Urinary bladder (tissue), 3 donors: ENCODE measurements at regions not wholly inside any gene's neighbourhood (a gene's known extent, or its start where the extent isn't known, plus 50 kb on each side); places are given as distances from the start of the nearest gene placed in this dataset.

Source experiments
- DNase-seq: peaks from one replicate; pipeline ENCODE4 v3.0.0-alpha.2; 2015; ENCODE audit errors: extremely low spot score
- H3K27ac ChIP-seq: one replicate; pipeline ENCODE4 v1.5.1; 2013; ENCODE audit warnings: low read depth, mild to moderate bottlenecking, moderate library complexity
- H3K36me3 ChIP-seq: one replicate; pipeline ENCODE4 v1.6.1; 2013; ENCODE audit warnings: mild to moderate bottlenecking, moderate library complexity; ENCODE audit not compliant: insufficient read depth
- H3K4me1 ChIP-seq: one replicate; pipeline ENCODE4 v1.6.1; 2013; ENCODE audit warnings: mild to moderate bottlenecking, moderate library complexity; ENCODE audit not compliant: insufficient read depth
- H3K4me3 ChIP-seq: one replicate; pipeline ENCODE4 v1.5.1; 2013; ENCODE audit warnings: low read depth, low read length
- WGBS: extraction: QIAGEN DNeasy Blood & Tissue Kit; methylation state at CpG from one replicate; pipeline ENCODE4 v1.1.7; 2013; 5-methylcytosine and 5-hydroxymethylcytosine counted together
- donor health status: healthy with polysubstance abuse.
- donor health status: healthy.

GRCh38 chr12:67792185-67792584 is 143.6 kb downstream of the DYRK2 start:
- WGBS, result 90% methylated on average over 12 of the region's 12 CpGs
- no peak for DNase-seq
- no peak overlapping the region for H3K4me3 ChIP-seq
- H3K36me3 ChIP-seq, result no peaks in the 10 kb centered on the region
- no peak overlapping the region for H3K27ac ChIP-seq
- H3K4me1 ChIP-seq, result no peaks in the 10 kb centered on the region

- 66% methylated on average over 2 of the region's 2 CpGs for WGBS
Measured at GRCh38 chr12:67794161-67794560, 145.6 kb downstream of the DYRK2 start.

DNA sequence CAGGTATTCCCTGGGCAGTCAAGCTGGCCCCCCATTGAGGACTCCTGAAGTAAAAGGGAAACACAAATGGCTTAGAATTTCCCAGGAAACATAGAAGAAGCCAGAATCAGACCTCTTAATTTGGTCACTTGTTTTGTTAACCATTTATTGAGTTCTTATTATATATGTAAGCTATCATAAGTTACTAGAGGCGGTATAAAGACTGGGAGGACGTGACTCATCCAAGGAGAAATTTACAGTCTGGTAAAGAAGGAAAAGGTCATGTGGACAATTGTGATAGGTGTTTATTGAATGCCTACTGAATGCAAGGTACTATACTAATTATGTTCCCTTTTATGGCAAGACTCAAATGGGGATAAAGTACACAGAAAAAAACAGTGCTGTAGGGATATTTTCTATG is 146.7 kb downstream of the DYRK2 start:
- no peak for DNase-seq
- H3K4me3 ChIP-seq, result no peak overlapping the region
- H3K36me3 ChIP-seq, result no peaks in the 10 kb centered on the region
- no peaks in the 10 kb centered on the region for H3K4me1 ChIP-seq
- H3K27ac ChIP-seq, result no peak overlapping the region
- 93% methylated on average over 2 of the region's 2 CpGs for WGBS

More at GRCh38 chr12:67794161-67794560, 145.6 kb downstream of the DYRK2 start:
- H3K27ac ChIP-seq, result no peak overlapping the region
- H3K36me3 ChIP-seq, result no peaks in the 10 kb centered on the region
- no peaks in the 10 kb centered on the region for H3K4me1 ChIP-seq
- no peak overlapping the region for H3K4me3 ChIP-seq
- no peak for DNase-seq

DNA sequence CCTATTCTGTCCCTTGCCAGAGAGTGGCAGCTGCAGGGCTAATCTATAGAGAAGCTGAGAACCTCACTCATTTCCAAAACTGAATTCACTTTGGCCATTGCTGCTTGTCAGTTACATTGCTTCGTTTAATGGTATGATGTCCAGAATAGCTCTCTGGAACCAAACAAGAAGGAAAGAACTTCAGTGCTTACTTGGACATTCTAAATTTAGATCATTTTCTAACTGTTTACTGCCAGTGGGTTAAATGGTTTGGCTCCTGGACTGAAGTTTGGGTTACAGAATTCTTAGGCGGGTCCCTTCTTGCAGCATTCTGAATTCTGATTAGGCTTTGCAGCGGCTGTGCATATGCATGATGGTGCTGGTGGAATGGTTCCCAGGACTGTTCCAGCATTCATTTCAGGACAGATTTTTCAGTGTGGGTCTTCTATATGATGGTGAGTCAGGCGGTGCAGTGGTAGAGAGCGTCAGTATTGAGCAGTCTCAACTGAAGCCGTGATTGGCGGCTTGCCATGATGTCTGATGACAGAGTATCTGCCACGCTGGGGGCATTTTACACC is 148.7 kb downstream of the DYRK2 start:
- no peak for DNase-seq
- H3K4me1 ChIP-seq, result no peaks in the 10 kb centered on the region
- no peak overlapping the region for H3K27ac ChIP-seq
- H3K4me3 ChIP-seq, result no peak overlapping the region
- no peaks in the 10 kb centered on the region for H3K36me3 ChIP-seq
- 48% methylated on average over 8 of the region's 8 CpGs for WGBS

DNA sequence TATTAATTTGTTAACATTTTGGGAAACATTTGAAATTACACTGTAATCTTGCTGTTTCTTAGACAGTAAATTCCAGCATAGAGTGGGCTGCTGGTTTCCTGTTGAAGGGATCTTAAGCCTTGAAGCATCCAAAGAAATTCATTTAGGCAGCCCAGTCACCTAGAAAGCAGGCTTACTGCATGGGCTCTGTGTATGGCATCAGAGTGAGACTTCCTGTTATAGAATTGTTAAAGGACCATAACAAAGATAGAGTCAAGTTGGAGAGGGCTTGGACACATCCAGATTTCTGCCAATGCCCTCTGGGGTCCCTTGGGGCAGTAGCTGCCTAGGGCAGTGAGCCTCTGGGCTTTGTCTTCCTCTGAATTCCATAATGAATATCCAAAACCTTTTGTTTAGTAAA is 149.2 kb downstream of the DYRK2 start:
- Histone ChIP-seq H3K4me1 (no peaks in the 10 kb centered on the region), H3K27ac (no peak overlapping the region), H3K4me3 (no peak overlapping the region), H3K36me3 (no peaks in the 10 kb centered on the region)
- no peak for DNase-seq

- Histone ChIP-seq H3K36me3 (no peaks in the 10 kb centered on the region), H3K4me1 (no peaks in the 10 kb centered on the region), H3K27ac (no peak overlapping the region), H3K4me3 (no peak overlapping the region)
- WGBS, result 52% methylated on average over 2 of the region's 2 CpGs
- DNase-seq, result no peak
Measured at GRCh38 chr12:67798768-67799167, 150.2 kb downstream of the DYRK2 start.

DNA sequence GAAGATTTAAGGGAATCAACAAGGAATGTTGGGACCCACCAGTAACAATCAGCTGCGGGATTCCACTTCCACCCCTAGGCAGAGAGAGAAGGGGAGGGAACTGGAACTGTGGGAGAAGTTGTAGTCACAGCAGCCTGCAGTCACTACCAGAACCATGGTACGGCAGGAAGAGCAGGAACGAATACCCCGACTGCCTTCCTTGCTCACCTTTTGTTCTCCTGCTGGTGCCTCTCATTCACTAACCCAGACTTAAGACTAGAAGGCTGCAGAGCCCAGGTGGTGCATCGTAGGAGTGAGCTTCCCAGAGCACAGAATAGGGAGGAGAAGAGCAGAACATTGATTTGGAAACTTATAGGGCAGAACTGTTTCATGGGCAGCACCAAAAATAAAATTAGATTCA is 154.2 kb downstream of the DYRK2 start:
- H3K36me3 ChIP-seq, result no peaks in the 10 kb centered on the region
- 71% methylated on average over 5 of the region's 5 CpGs for WGBS
- no peak for DNase-seq
- H3K4me1 ChIP-seq, result no peaks in the 10 kb centered on the region
- no peak overlapping the region for H3K27ac ChIP-seq
- no peak overlapping the region for H3K4me3 ChIP-seq

DNA sequence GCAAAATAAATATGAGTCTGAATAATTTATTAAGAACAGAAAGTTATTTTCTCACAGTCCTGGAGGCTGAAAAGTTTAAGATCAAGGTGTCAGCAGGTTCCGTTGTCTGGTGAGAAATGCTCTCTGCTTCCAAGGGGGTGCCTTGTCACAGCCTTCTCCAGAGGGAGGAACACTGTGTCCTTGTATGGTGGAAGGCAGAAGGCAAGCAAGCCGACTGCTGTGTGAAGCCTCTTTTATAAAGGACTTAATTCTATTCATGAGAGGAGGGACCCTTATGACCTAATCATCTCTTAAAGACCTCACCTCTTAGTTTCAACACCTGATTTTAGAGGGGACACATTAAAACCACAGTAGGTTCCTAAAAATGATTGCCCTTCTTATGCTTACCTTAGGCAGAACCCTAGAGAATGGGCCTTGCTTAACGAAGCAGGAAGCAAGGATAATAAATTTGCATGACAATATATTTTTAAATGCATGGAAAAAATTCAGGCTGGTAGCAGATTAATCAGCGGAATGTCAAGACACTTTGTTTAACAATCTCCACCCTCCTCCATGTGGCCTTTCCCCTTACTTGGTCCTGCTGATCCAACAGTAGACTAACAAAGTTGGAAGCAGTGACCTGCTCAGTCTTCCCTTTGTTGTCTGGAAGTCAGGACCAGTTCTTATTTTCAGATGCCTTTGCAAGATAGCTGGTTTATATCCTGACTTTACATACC is 154.9 kb downstream of the DYRK2 start:
- no peak for DNase-seq
- Histone ChIP-seq H3K4me1 (no peaks in the 10 kb centered on the region), H3K4me3 (no peak overlapping the region), H3K27ac (no peak overlapping the region), H3K36me3 (no peaks in the 10 kb centered on the region)
- WGBS, result 56% methylated on average over 4 of the region's 4 CpGs

- Histone ChIP-seq H3K4me3 (no peak overlapping the region), H3K36me3 (no peaks in the 10 kb centered on the region), H3K4me1 (no peaks in the 10 kb centered on the region), H3K27ac (no peak overlapping the region)
- WGBS, result 48% methylated on average over 1 of the region's 1 CpG
- DNase-seq, result no peak
Measured at GRCh38 chr12:67804168-67804567, 155.6 kb downstream of the DYRK2 start.

GRCh38 chr12:67807814-67808213 is 159.3 kb downstream of the DYRK2 start:
- Histone ChIP-seq H3K27ac (no peak overlapping the region), H3K36me3 (no peaks in the 10 kb centered on the region), H3K4me3 (no peak overlapping the region), H3K4me1 (no peaks in the 10 kb centered on the region)
- 23% methylated on average over 5 of the region's 5 CpGs for WGBS
- DNase-seq, result no peak

GRCh38 chr12:67810166-67810565 is 161.6 kb downstream of the DYRK2 start:
- Histone ChIP-seq H3K36me3 (no peaks in the 10 kb centered on the region), H3K4me3 (no peak overlapping the region), H3K4me1 (no peaks in the 10 kb centered on the region), H3K27ac (no peak overlapping the region)
- no peak for DNase-seq

GRCh38 chr12:67811437-67812361 is 163.2 kb downstream of the DYRK2 start:
- WGBS, result 97% methylated on average over 1 of the region's 1 CpG
- H3K4me1 ChIP-seq, result no peaks in the 10 kb centered on the region
- DNase-seq, result no peak
- H3K36me3 ChIP-seq, result no peaks in the 10 kb centered on the region
- no peak overlapping the region for H3K27ac ChIP-seq
- H3K4me3 ChIP-seq, result no peak overlapping the region

DNA sequence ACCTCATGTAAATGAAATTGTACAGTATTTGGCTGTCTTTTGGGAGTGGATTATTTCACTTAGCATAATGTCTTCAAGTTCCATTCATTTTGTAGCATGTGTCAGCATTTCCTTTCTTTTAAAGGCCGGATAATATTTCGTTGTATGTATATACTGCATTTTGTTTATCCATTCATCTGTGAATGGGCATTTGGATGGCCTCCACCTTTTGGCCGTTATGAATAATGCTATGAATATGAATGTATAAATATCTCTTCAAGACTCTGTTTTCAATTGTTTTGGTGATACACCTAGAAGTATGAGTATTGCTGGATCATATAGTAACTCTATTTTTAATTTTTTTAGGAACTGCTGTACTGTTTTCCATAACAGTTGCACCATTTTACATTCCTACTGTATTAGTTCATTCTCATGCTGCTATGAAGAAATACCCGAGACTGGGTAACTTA is 164.9 kb downstream of the DYRK2 start:
- Histone ChIP-seq H3K4me3 (no peak overlapping the region), H3K27ac (no peak overlapping the region), H3K36me3 (no peaks in the 10 kb centered on the region), H3K4me1 (no peaks in the 10 kb centered on the region)
- no peak for DNase-seq
- WGBS, result 87% methylated on average over 4 of the region's 4 CpGs

DNA sequence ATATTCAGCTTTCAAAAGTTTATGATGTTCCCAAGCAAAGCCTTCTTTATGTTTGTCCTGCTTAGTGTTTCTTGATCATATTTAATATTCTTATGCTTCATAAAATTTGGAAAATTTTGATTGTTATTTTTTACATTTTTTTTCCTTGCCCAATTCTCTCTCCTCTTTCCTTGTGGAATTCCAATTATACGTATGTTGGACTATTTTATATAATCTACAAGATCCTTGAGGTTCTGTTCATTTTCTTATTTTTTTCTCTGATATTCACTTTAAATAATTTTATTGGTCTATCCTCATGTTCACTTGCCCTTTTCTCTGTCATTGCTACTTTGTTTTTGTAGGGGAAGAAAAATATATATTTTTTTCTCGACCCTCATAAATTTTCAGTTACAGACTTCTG is 167.7 kb downstream of the DYRK2 start:
- Histone ChIP-seq H3K36me3 (no peaks in the 10 kb centered on the region), H3K27ac (no peak overlapping the region), H3K4me3 (no peak overlapping the region), H3K4me1 (no peaks in the 10 kb centered on the region)
- no peak for DNase-seq
- WGBS, result 98% methylated on average over 2 of the region's 2 CpGs
